IMR-90 (cell line): ENCODE measurements at regions not wholly inside any gene's neighbourhood (a gene's known extent, or its start where the extent isn't known, plus 50 kb on each side); places are given as distances from the start of the nearest gene placed in this dataset.

Source experiments
- BHLHE40 ChIP-seq: fragments of 150-350 bp; IDR thresholded peaks from 2 replicates; pipeline ENCODE4 v1.6.1; 2016; ENCODE audit warnings: mild to moderate bottlenecking, low read depth, low read length
- CTCF ChIP-seq: conservative IDR thresholded peaks from 2 replicates; pipeline ENCODE4 v1.5.1; 2012; ENCODE audit warnings: mild to moderate bottlenecking, low read depth, low read length, improper control_type of control experiment
- MAZ ChIP-seq: IDR thresholded peaks from 2 replicates; pipeline ENCODE4 v1.6.1; 2012; ENCODE audit warnings: low read depth, mild to moderate bottlenecking, low read length, improper control_type of control experiment, moderate library complexity, borderline replicate concordance
- POLR2A ChIP-seq: IDR thresholded peaks from 2 replicates; pipeline ENCODE4 v1.6.1; 2012; ENCODE audit warnings: mild to moderate bottlenecking, low read depth, low read length
- RAD21 ChIP-seq: IDR thresholded peaks from 2 replicates; pipeline ENCODE4 v1.6.1; 2012; ENCODE audit warnings: low read length, improper control_type of control experiment
- RFX5 ChIP-seq: IDR thresholded peaks from 2 replicates; pipeline ENCODE4 v1.8.0; 2012; ENCODE audit warnings: low read depth, mild to moderate bottlenecking, low read length, moderate library complexity
- SMC3 ChIP-seq: fragments of 150-350 bp; IDR thresholded peaks from 2 replicates; pipeline ENCODE4 v1.6.1; 2016; ENCODE audit warnings: low read depth, mild to moderate bottlenecking, antibody characterized with exemption, low read length, moderate library complexity

DNA sequence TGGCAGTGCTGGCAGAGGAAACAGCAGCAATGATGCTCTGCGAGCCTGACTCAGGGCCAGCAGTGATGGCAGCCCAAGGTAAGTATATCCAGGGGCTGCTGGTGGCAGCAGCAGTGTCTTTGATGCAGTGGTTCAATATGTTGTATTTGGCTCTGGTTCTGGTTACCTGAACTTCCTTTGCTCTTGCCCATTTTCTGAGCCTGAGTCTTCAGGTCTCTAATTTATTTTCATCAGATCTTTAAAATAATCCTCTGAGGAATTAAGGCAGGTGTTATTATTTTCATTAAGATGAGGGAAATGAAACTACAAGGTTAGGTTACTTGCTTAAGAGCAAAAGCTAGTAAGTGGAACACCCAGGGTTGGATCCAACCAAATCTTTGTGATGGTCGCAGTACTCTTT lies 102.8 kb upstream of the BMP2K start:
- TF ChIP-seq RFX5 (no peak), CTCF (no peak), SMC3 (no peak), BHLHE40 (no peak), RAD21 (no peak), POLR2A (no peak), MAZ (no peak)
